HEK293 (cell line): ENCODE measurements at regions not wholly inside any gene's neighbourhood (a gene's known extent, or its start where the extent isn't known, plus 50 kb on each side); places are given as distances from the start of the nearest gene placed in this dataset.

ENCODE experiments used
- CTCF ChIA-PET: fragments of 350-600 bp; formaldehyde crosslinking; extraction: SDS; loops from one replicate; lab custom pipeline; 2021; ENCODE audit warnings: antibody characterized with exemption; lab: Yijun Ruan, JAX
- POLR2A ChIA-PET: fragments of 300-600 bp; formaldehyde crosslinking; extraction: SDS; loops from one replicate; lab custom pipeline; 2020; ENCODE audit warnings: antibody characterized with exemption, inconsistent platforms; lab: Yijun Ruan, JAX
- H3K27ac ChIP-seq: fragments of 200-500 bp; sonication (Bioruptor generic); 2 replicates; pipeline ENCODE4 v1.5.1; 2014; ENCODE audit warnings: low read depth, low read length, control low read depth, inconsistent platforms; ENCODE audit errors: extremely low read depth
- H3K36me3 ChIP-seq, 2 experiments: fragments of 200-500 bp in 1 of 2; sonication (Bioruptor generic) in 1 of 2; 1 replicate in 1 of 2; 2 replicates in 1 of 2; pipeline ENCODE4 v1.5.1; 2014 to 2017; ENCODE audit warnings: inconsistent platforms in 2 of 2, low read length in 2 of 2; ENCODE audit not compliant: control insufficient read depth in 2 of 2, insufficient read depth in 1 of 2
- H3K4me1 ChIP-seq: fragments of 200-500 bp; sonication (Bioruptor generic); 2 replicates; pipeline ENCODE4 v1.5.1; 2014; ENCODE audit warnings: mild to moderate bottlenecking, low read length, inconsistent platforms; ENCODE audit not compliant: control insufficient read depth, insufficient read depth
- H3K4me3 ChIP-seq: 2 replicates; pipeline ENCODE4 v1.5.1; 2011; ENCODE audit warnings: low read depth, mild to moderate bottlenecking, control low read depth, low read length, moderate library complexity
- H3K9me3 ChIP-seq: fragments of 200-500 bp; sonication (Bioruptor generic); 2 replicates; pipeline ENCODE4 v1.5.1; 2014; ENCODE audit warnings: low read depth, low read length, inconsistent platforms; ENCODE audit not compliant: control insufficient read depth, insufficient read depth
- GFI1B ChIP-seq: fragments of 450-650 bp; formaldehyde crosslinking; IDR thresholded peaks from 2 replicates; pipeline ENCODE4 v1.5.1; 2016; ENCODE audit warnings: missing biosample characterization, missing genetic modification characterization
- IKZF3 ChIP-seq: fragments of 450-650 bp; IDR thresholded peaks from 2 replicates; pipeline ENCODE4 v1.5.0; 2018; ENCODE audit warnings: missing biosample characterization, mild to moderate bottlenecking, missing genetic modification characterization, moderate library complexity
- KLF16 ChIP-seq: fragments of 450-650 bp; formaldehyde crosslinking; IDR thresholded peaks from 2 replicates; pipeline ENCODE4 v1.5.1; 2017; ENCODE audit warnings: missing biosample characterization, missing genetic modification characterization
- OSR2 ChIP-seq: fragments of 450-650 bp; formaldehyde crosslinking; IDR thresholded peaks from 2 replicates; pipeline ENCODE4 v1.5.1; 2016; ENCODE audit warnings: missing biosample characterization, missing genetic modification characterization
- OVOL3 ChIP-seq: fragments of 450-650 bp; formaldehyde crosslinking; IDR thresholded peaks from 2 replicates; pipeline ENCODE4 v1.5.1; 2016; ENCODE audit warnings: missing biosample characterization, missing genetic modification characterization
- SALL2 ChIP-seq: fragments of 450-650 bp; formaldehyde crosslinking; IDR thresholded peaks from 2 replicates; pipeline ENCODE4 v1.5.0; 2017; ENCODE audit warnings: missing biosample characterization, mild to moderate bottlenecking, missing genetic modification characterization, borderline replicate concordance
- TRIM28 ChIP-seq: IDR thresholded peaks from 2 replicates; pipeline ENCODE4 v1.6.1; 2011; ENCODE audit warnings: low read length, control low read depth, borderline replicate concordance
- YY2 ChIP-seq: fragments of 450-650 bp; formaldehyde crosslinking; IDR thresholded peaks from 2 replicates; pipeline ENCODE4 v1.5.1; 2016; ENCODE audit warnings: missing biosample characterization, missing genetic modification characterization
- ZBTB17 ChIP-seq: fragments of 450-650 bp; formaldehyde crosslinking; IDR thresholded peaks from 2 replicates; pipeline ENCODE4 v1.5.1; 2016; ENCODE audit warnings: missing biosample characterization, missing genetic modification characterization
- ZFHX2 ChIP-seq: fragments of 450-650 bp; formaldehyde crosslinking; conservative IDR thresholded peaks from 2 replicates; pipeline ENCODE4 v1.5.1; 2016; ENCODE audit warnings: missing biosample characterization, missing genetic modification characterization
- ZFP37 ChIP-seq: fragments of 450-650 bp; formaldehyde crosslinking; IDR thresholded peaks from 2 replicates; pipeline ENCODE4 v1.5.1; 2016; ENCODE audit warnings: missing biosample characterization, missing genetic modification characterization
- ZNF114 ChIP-seq: fragments of 450-650 bp; formaldehyde crosslinking; IDR thresholded peaks from 2 replicates; pipeline ENCODE4 v1.5.0; 2017; ENCODE audit warnings: missing biosample characterization, missing genetic modification characterization
- ZNF121 ChIP-seq: fragments of 450-650 bp; formaldehyde crosslinking; IDR thresholded peaks from 2 replicates; pipeline ENCODE4 v1.5.1; 2016; ENCODE audit warnings: missing biosample characterization, missing genetic modification characterization
- ZNF18 ChIP-seq: fragments of 450-650 bp; formaldehyde crosslinking; IDR thresholded peaks from 2 replicates; pipeline ENCODE4 v1.5.1; 2016; ENCODE audit warnings: missing biosample characterization, missing genetic modification characterization
- ZNF239 ChIP-seq: fragments of 450-650 bp; formaldehyde crosslinking; IDR thresholded peaks from 2 replicates; pipeline ENCODE4 v1.5.1; 2016; ENCODE audit warnings: missing biosample characterization, missing genetic modification characterization
- ZNF302 ChIP-seq: fragments of 450-650 bp; formaldehyde crosslinking; IDR thresholded peaks from 2 replicates; pipeline ENCODE4 v1.5.1; 2016; ENCODE audit warnings: missing biosample characterization, missing genetic modification characterization, low read depth
- ZNF350 ChIP-seq: fragments of 450-650 bp; formaldehyde crosslinking; IDR thresholded peaks from 2 replicates; pipeline ENCODE4 v1.5.0; 2017; ENCODE audit warnings: missing biosample characterization, mild to moderate bottlenecking, missing genetic modification characterization
- ZNF37A ChIP-seq: fragments of 450-650 bp; IDR thresholded peaks from 2 replicates; pipeline ENCODE4 v1.5.1; 2018; ENCODE audit warnings: missing biosample characterization, missing genetic modification characterization
- ZNF514 ChIP-seq: fragments of 450-650 bp; formaldehyde crosslinking; IDR thresholded peaks from 2 replicates; pipeline ENCODE4 v1.5.1; 2016; ENCODE audit warnings: missing biosample characterization, missing genetic modification characterization
- ZNF521 ChIP-seq: fragments of 450-650 bp; formaldehyde crosslinking; IDR thresholded peaks from 2 replicates; pipeline ENCODE4 v1.5.1; 2017; ENCODE audit warnings: missing biosample characterization, mild to moderate bottlenecking, missing genetic modification characterization
- ZNF548 ChIP-seq: fragments of 450-650 bp; formaldehyde crosslinking; IDR thresholded peaks from 2 replicates; pipeline ENCODE4 v1.5.1; 2016; ENCODE audit warnings: missing biosample characterization, missing genetic modification characterization
- ZNF560 ChIP-seq: fragments of 450-650 bp; formaldehyde crosslinking; IDR thresholded peaks from 2 replicates; pipeline ENCODE4 v1.5.1; 2017; ENCODE audit warnings: missing biosample characterization, missing genetic modification characterization, borderline replicate concordance
- ZNF571 ChIP-seq: fragments of 450-650 bp; formaldehyde crosslinking; IDR thresholded peaks from 2 replicates; pipeline ENCODE4 v1.5.0; 2017; ENCODE audit warnings: missing biosample characterization, missing genetic modification characterization
- ZNF580 ChIP-seq: fragments of 450-650 bp; formaldehyde crosslinking; IDR thresholded peaks from 2 replicates; pipeline ENCODE4 v1.5.1; 2016; ENCODE audit warnings: missing biosample characterization, missing genetic modification characterization
- ZNF626 ChIP-seq: fragments of 450-650 bp; sonication (Bioruptor Pico); formaldehyde crosslinking; IDR thresholded peaks from 2 replicates; pipeline ENCODE4 v1.5.1; 2018; ENCODE audit warnings: missing biosample characterization, missing genetic modification characterization, inconsistent platforms
- ZNF654 ChIP-seq: fragments of 450-650 bp; formaldehyde crosslinking; IDR thresholded peaks from 2 replicates; pipeline ENCODE4 v1.5.1; 2016; ENCODE audit warnings: low read depth, missing biosample characterization, missing genetic modification characterization
- ZNF777 ChIP-seq: fragments of 450-650 bp; formaldehyde crosslinking; IDR thresholded peaks from 2 replicates; pipeline ENCODE4 v1.5.1; 2017; ENCODE audit warnings: missing biosample characterization, missing genetic modification characterization, borderline replicate concordance
- ZNF792 ChIP-seq: fragments of 450-650 bp; formaldehyde crosslinking; IDR thresholded peaks from 2 replicates; pipeline ENCODE4 v1.5.1; 2016; ENCODE audit warnings: missing biosample characterization, missing genetic modification characterization

- CTCF ChIA-PET = interaction anchor here (0.7 kb wide), 1 partner anchor 602 kb away, joined by 3 read pairs; no protein-coding TSS in a partner anchor
- no peaks in the 10 kb centered on the region for H3K9me3 ChIP-seq
- H3K4me1 ChIP-seq = 0 out of 2 replicates have a peak, but pooled peaks cover 2% of the 10 kb centered on the region
- POLR2A ChIA-PET = interaction anchor here (0.5 kb wide), 1 partner anchor 185 kb away, joined by 3 read pairs; no protein-coding TSS in a partner anchor
- no peak for TF ChIP-seq ZNF18
- no peak for TF ChIP-seq ZFHX2 (tag by site-specific recombination)
- no peak for TF ChIP-seq TRIM28
- no peak for TF ChIP-seq OVOL3
- TF ChIP-seq SALL2 (tag by site-specific recombination) = no peak
- no peak for TF ChIP-seq ZNF571 (tag by site-specific recombination)
- TF ChIP-seq ZNF792 = no peak
- TF ChIP-seq OSR2 (tag by site-specific recombination) = no peak
- TF ChIP-seq ZNF548 (tag by site-specific recombination) = no peak
- TF ChIP-seq ZFP37 (tag by site-specific recombination) = no peak
- TF ChIP-seq ZNF37A (tag by site-specific recombination) = no peak
- TF ChIP-seq ZNF239 (tag by site-specific recombination) = no peak
- H3K36me3 ChIP-seq = no peaks in the 10 kb centered on the region
- no peak overlapping the region for H3K4me3 ChIP-seq
- H3K27ac ChIP-seq = no peak overlapping the region
Measured at GRCh38 chr1:87513966-87514660, 185.4 kb downstream of the LMO4 start.

- CTCF ChIA-PET = interaction anchor here (0.6 kb wide), 1 partner anchor 50 kb away, joined by 3 read pairs; no protein-coding TSS in a partner anchor
Measured at GRCh38 chr1:87515781-87516180, 187.1 kb downstream of the LMO4 start.

GRCh38 chr1:87518794-87519193 lies 190.1 kb downstream of the LMO4 start:
- Histone ChIP-seq H3K4me1 (0 out of 2 replicates have a peak, but pooled peaks cover 2% of the 10 kb centered on the region), H3K4me3 (no peak overlapping the region), H3K27ac (no peak overlapping the region)
- POLR2A ChIA-PET = no interaction called here
- CTCF ChIA-PET = no interaction called here
- TF ChIP-seq ZNF548 (tag by site-specific recombination) (no peak), ZNF560 (tag by site-specific recombination) (no peak)
- TF ChIP-seq, all 188 proteins: peak for 0
- no peaks in the 10 kb centered on the region for H3K36me3 ChIP-seq
- no peaks in the 10 kb centered on the region for H3K9me3 ChIP-seq

More at GRCh38 chr1:87515781-87516180, 187.1 kb downstream of the LMO4 start:
- 0 out of 2 replicates have a peak, but pooled peaks cover 2% of the 10 kb centered on the region for H3K4me1 ChIP-seq
- no peaks in the 10 kb centered on the region for H3K9me3 ChIP-seq
- H3K27ac ChIP-seq = no peak overlapping the region
- POLR2A ChIA-PET = no interaction called here
- no peak overlapping the region for H3K4me3 ChIP-seq
- no peaks in the 10 kb centered on the region for H3K36me3 ChIP-seq
- TF ChIP-seq GFI1B (no peak), YY2 (no peak), ZNF777 (tag by site-specific recombination) (no peak), ZNF580 (tag by site-specific recombination) (no peak), ZNF121 (no peak)

GRCh38 chr1:87521452-87521851 lies 192.8 kb downstream of the LMO4 start:
- POLR2A ChIA-PET = no interaction called here
- H3K4me1 ChIP-seq = 0 out of 2 replicates have a peak, but pooled peaks cover 2% of the 10 kb centered on the region
- no peak overlapping the region for H3K4me3 ChIP-seq
- H3K9me3 ChIP-seq = no peaks in the 10 kb centered on the region
- CTCF ChIA-PET = no interaction called here
- no peaks in the 10 kb centered on the region for H3K36me3 ChIP-seq
- no peak overlapping the region for H3K27ac ChIP-seq
- TF ChIP-seq IKZF3 (no peak), ZNF114 (tag by site-specific recombination) (no peak), ZNF514 (tag by site-specific recombination) (no peak), ZNF350 (no peak), ZNF654 (tag by site-specific recombination) (no peak), ZNF302 (tag by site-specific recombination) (no peak), KLF16 (tag by site-specific recombination) (no peak), ZBTB17 (no peak), ZNF521 (tag by site-specific recombination) (no peak), ZNF626 (tag by site-specific recombination) (no peak)
